ENCODE measurements at regions not wholly inside any gene's neighbourhood (a gene's known extent, or its start where the extent isn't known, plus 50 kb on each side); places are given as distances from the start of the nearest gene placed in this dataset.

DNA sequence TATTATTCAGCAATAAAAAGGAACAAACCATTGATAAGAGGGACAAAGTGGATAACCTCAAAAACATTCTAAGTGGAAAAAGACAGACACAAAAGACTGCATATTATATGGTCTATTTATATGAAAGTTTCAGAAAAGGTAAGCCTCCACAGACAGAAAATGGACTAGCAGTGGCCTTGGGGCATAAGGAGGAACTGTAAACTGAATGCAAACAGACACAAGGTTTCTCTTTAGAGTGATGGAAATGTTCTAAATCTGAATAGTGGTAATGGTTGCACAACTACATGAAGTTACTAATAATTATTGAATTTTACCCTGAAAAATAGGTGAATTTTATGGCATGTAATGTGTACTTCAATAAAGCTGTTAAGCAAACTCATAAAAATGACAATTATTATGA, 286.3 kb upstream of the PAPPA start:
- intact Hi-C loops (cut with DNase I) = no loop called here
- no peak for TF ChIP-seq POLR2A (IDR thresholded peaks at IDR 0.05)
- no peak for TF ChIP-seq CTCF (IDR thresholded peaks at IDR 0.05)
- no peak for TF ChIP-seq EP300 (IDR thresholded peaks at IDR 0.05)
- Histone ChIP-seq H3K27ac (no peak overlapping the region), H3K4me1 (ENCODE audit: insufficient read depth) (no peaks in the 10 kb centered on the region), H3K27me3 (no peaks in the 10 kb centered on the region), H3K36me3 (no peaks in the 10 kb centered on the region), H3K4me3 (no peak overlapping the region), H3K9me3 (no peaks in the 10 kb centered on the region)
- DNase-seq = no peak

GRCh38 chr9:115877852-115878438, 275.6 kb upstream of the PAPPA start:
- Histone ChIP-seq H3K9me3 (no peaks in the 10 kb centered on the region), H3K27ac (no peak overlapping the region), H3K4me3 (no peak overlapping the region), H3K4me1 (ENCODE audit: insufficient read depth) (no peaks in the 10 kb centered on the region), H3K36me3 (no peaks in the 10 kb centered on the region), H3K27me3 (no peaks in the 10 kb centered on the region)
- TF ChIP-seq POLR2A (IDR thresholded peaks at IDR 0.05) = no peak
- intact Hi-C loops (cut with DNase I) = no loop called here
- DNase-seq = no peak
- WGBS, 3 donors = 69 to 79% (median 75%) methylated on average over 3 of the region's 3 CpGs

- DNase-seq = no peak
- H3K36me3 ChIP-seq = no peaks in the 10 kb centered on the region
- no peak overlapping the region for H3K27ac ChIP-seq
- intact Hi-C loops (cut with DNase I) = no loop called here
- H3K9me3 ChIP-seq = no peaks in the 10 kb centered on the region
- 20 to 21% (median 21%) methylated on average over 3 of the region's 3 CpGs for WGBS, 3 donors
- no peak for TF ChIP-seq POLR2A (IDR thresholded peaks at IDR 0.05)
- TF ChIP-seq EP300 (IDR thresholded peaks at IDR 0.05) = no peak
- no peak for TF ChIP-seq CTCF (IDR thresholded peaks at IDR 0.05)
- H3K4me1 ChIP-seq (ENCODE audit: insufficient read depth) = no peaks in the 10 kb centered on the region
- H3K27me3 ChIP-seq = no peaks in the 10 kb centered on the region
- no peak overlapping the region for H3K4me3 ChIP-seq
These were observed 274.1 kb upstream of the PAPPA start for GRCh38 chr9:115879451-115879850.

DNA sequence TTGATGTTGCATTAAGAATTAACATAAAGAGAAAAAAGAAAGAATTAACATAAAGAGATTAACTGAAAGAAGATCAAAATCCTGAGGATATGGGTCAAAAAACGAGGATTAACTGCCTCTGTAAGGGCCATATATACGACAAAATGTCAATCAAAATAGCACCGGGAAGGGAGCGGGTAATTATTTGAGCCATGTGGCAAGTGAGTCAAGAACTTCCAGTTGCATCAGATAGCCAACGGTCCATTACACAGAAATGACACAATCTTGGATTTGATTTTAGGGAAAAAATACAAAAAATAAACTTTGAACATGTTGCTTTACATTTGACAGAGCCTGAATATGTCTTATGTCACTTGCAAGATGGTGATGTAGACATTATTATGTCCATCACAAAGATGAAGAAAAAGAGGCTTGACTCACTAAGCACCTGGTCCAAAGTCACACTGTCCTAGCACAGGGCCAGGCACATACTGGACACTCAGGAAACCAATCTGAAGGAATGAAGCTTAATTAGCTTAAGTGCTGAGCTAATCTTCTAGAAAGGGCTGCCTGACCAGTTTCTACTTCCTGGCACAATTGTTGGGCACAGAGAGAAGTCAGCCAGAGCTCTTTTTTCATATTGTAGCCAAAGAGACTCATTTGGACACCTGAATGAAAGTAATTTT, 273.2 kb upstream of the PAPPA start:
- WGBS, 3 donors = 67 to 70% (median 69%) methylated on average over 5 of the region's 5 CpGs
- no peaks in the 10 kb centered on the region for H3K9me3 ChIP-seq
- TF ChIP-seq EP300 (IDR thresholded peaks at IDR 0.05) (no peak), POLR2A (IDR thresholded peaks at IDR 0.05) (no peak), CTCF (IDR thresholded peaks at IDR 0.05) (no peak)
- intact Hi-C loops (cut with DNase I) = no loop called here
- no peaks in the 10 kb centered on the region for H3K4me1 ChIP-seq (ENCODE audit: insufficient read depth)
- DNase-seq = no peak
- H3K36me3 ChIP-seq = no peaks in the 10 kb centered on the region
- no peaks in the 10 kb centered on the region for H3K27me3 ChIP-seq
- H3K4me3 ChIP-seq = no peak overlapping the region
- no peak overlapping the region for H3K27ac ChIP-seq

- intact Hi-C loops (cut with DNase I) = no loop called here
- TF ChIP-seq EP300 (IDR thresholded peaks at IDR 0.05) (no peak), CTCF (IDR thresholded peaks at IDR 0.05) (no peak), POLR2A (IDR thresholded peaks at IDR 0.05) (no peak)
- Histone ChIP-seq H3K9me3 (no peaks in the 10 kb centered on the region), H3K4me3 (no peak overlapping the region), H3K27ac (no peak overlapping the region), H3K4me1 (ENCODE audit: insufficient read depth) (no peaks in the 10 kb centered on the region), H3K27me3 (no peaks in the 10 kb centered on the region), H3K36me3 (no peaks in the 10 kb centered on the region)
- no peak for DNase-seq
These were observed 270.7 kb upstream of the PAPPA start for GRCh38 chr9:115882911-115883310.
